Pons (tissue), 1 donor: ENCODE measurements at regions not wholly inside any gene's neighbourhood (a gene's known extent, or its start where the extent isn't known, plus 50 kb on each side); places are given as distances from the start of the nearest gene placed in this dataset.

Source experiments
- DNase-seq: peaks from one replicate; pipeline ENCODE4 v3.0.0-alpha.2; 2016; ENCODE audit warnings: low spot score

GRCh38 chr16:51085271-51085670 is 65.8 kb downstream of the SALL1 start:
- DNase-seq: no peak

- DNase-seq: no peak
These were observed 66.8 kb downstream of the SALL1 start for GRCh38 chr16:51084074-51084928.

- no peak for DNase-seq
These were observed 78.5 kb downstream of the SALL1 start for GRCh38 chr16:51072591-51072990.

- DNase-seq: no peak
These were observed 79.7 kb downstream of the SALL1 start for GRCh38 chr16:51071326-51071725.

GRCh38 chr16:51067352-51067751 is 83.7 kb downstream of the SALL1 start:
- no peak for DNase-seq

GRCh38 chr16:51062039-51062438 is 89.0 kb downstream of the SALL1 start:
- no peak for DNase-seq

- no peak for DNase-seq
These were observed 89.7 kb downstream of the SALL1 start for GRCh38 chr16:51061328-51061727.

GRCh38 chr16:51057969-51058337 is 93.1 kb downstream of the SALL1 start:
- DNase-seq: peak; percentile 88

- peak; percentile 66 for DNase-seq
These were observed 93.8 kb downstream of the SALL1 start for GRCh38 chr16:51057102-51057793.

GRCh38 chr16:51056331-51056730 is 94.7 kb downstream of the SALL1 start:
- DNase-seq: no peak

GRCh38 chr16:51055434-51055833 is 95.6 kb downstream of the SALL1 start:
- no peak for DNase-seq

- DNase-seq: no peak
These were observed 97.3 kb downstream of the SALL1 start for GRCh38 chr16:51053775-51054174.

- no peak for DNase-seq
These were observed 99.4 kb downstream of the SALL1 start for GRCh38 chr16:51051671-51052070.

GRCh38 chr16:51050377-51050706 is 100.7 kb downstream of the SALL1 start:
- DNase-seq: no peak

GRCh38 chr16:51049678-51050376 is 101.2 kb downstream of the SALL1 start:
- peak; percentile 32 for DNase-seq

GRCh38 chr16:51049276-51049675 is 101.8 kb downstream of the SALL1 start:
- DNase-seq: no peak

- DNase-seq: no peak
These were observed 102.5 kb downstream of the SALL1 start for GRCh38 chr16:51048544-51048943.

- DNase-seq: no peak
These were observed 105.3 kb downstream of the SALL1 start for GRCh38 chr16:51045794-51046193.

- no peak for DNase-seq
These were observed 105.9 kb downstream of the SALL1 start for GRCh38 chr16:51045186-51045585.

GRCh38 chr16:51041546-51041945 is 109.5 kb downstream of the SALL1 start:
- DNase-seq: no peak

- DNase-seq: no peak
These were observed 110.4 kb downstream of the SALL1 start for GRCh38 chr16:51040637-51041036.

GRCh38 chr16:51039638-51040331 is 111.3 kb downstream of the SALL1 start:
- no peak for DNase-seq
